K562 (cell line): ENCODE measurements at regions not wholly inside any gene's neighbourhood (a gene's known extent, or its start where the extent isn't known, plus 50 kb on each side); places are given as distances from the start of the nearest gene placed in this dataset.

ENCODE experiments used
- ATAC-seq: fragments of 200-7000 bp; cut with Tn5 transposase; 3 replicates; pipeline ENCODE4 v1.9.1; 2020; ENCODE audit warnings: moderate library complexity
- BruUV-seq: library from RNA; stranded (reverse); fragments of 400-500 nt; replicated peaks from 2 replicates; lab custom pipeline; 2021; lab: Mats Ljungman, UMichigan
- CTCF ChIA-PET: fragments of 300-600 bp; formaldehyde crosslinking; extraction: SDS; loops from one replicate; lab custom pipeline; 2021; ENCODE audit warnings: low intra/inter-chr PET ratio; lab: Yijun Ruan, JAX
- POLR2A ChIA-PET: fragments of 300-600, 350-650 bp; sonication (Branson Sonifier 250); formaldehyde crosslinking; extraction: SDS; loops from one replicate; lab custom pipeline; 2021; ENCODE audit warnings: antibody characterized with exemption, inconsistent platforms; lab: Yijun Ruan, JAX
- DNase-seq, 4 experiments: peaks; one replicate each; pipeline versions ENCODE4 v3.0.0 to v3.0.0-alpha.2; 2011 to 2018; ENCODE audit warnings: low spot score in 3 of 4, mixed read lengths in 3 of 4; ENCODE audit errors: extremely low read depth in 1 of 4
- FAIRE-seq: peaks from 2 replicates; lab custom pipeline; 2011; peaks lifted over from hg19 to GRCh38; lab: Jason Lieb, UNC
- H2AFZ ChIP-seq: 2 replicates; pipeline ENCODE4 v1.6.0; 2011; ENCODE audit warnings: low read depth, low read length, control low read depth, inconsistent platforms
- H3K27ac ChIP-seq: fragments of 200-600 bp; 3 replicates; pipeline ENCODE4 v1.8.0; 2011; ENCODE audit warnings: low read depth, mild to moderate bottlenecking, control low read depth, inconsistent platforms, low read length, moderate library complexity, mixed read lengths; ENCODE audit errors: extremely low read depth
- H3K27me3 ChIP-seq, 2 experiments: fragments of 300-600 bp in 1 of 2; 2 replicates in 1 of 2; 3 replicates in 1 of 2; pipeline versions ENCODE4 v1.6.0 to v1.8.0; 2011; ENCODE audit warnings: inconsistent platforms in 2 of 2, low read length in 2 of 2, mild to moderate bottlenecking in 1 of 2, mixed read lengths in 1 of 2, moderate library complexity in 1 of 2; ENCODE audit not compliant: control insufficient read depth in 2 of 2, insufficient read depth in 2 of 2
- H3K36me3 ChIP-seq: fragments of 300-600 bp; 3 replicates; pipeline ENCODE4 v1.8.0; 2011; ENCODE audit warnings: mild to moderate bottlenecking, low read length, inconsistent platforms; ENCODE audit not compliant: control insufficient read depth, insufficient read depth
- H3K4me1 ChIP-seq, 2 experiments: fragments of 200-600 bp in 1 of 2; replicated peaks in 1 of 2; 2 replicates in 1 of 2; 3 replicates in 1 of 2; pipeline versions ENCODE4 v1.5.1 to v1.8.0; 2011; ENCODE audit warnings: inconsistent platforms in 2 of 2, low read length in 2 of 2, mild to moderate bottlenecking in 1 of 2, mixed read lengths in 1 of 2, moderate library complexity in 1 of 2; ENCODE audit not compliant: control insufficient read depth in 2 of 2, insufficient read depth in 2 of 2
- H3K4me2 ChIP-seq: 2 replicates; pipeline ENCODE4 v1.6.1; 2011; ENCODE audit warnings: low read length, control low read depth, inconsistent platforms, mixed read lengths; ENCODE audit not compliant: insufficient read depth
- H3K4me3 ChIP-seq: fragments of 200-600 bp; sonication (generic), shearing (Covaris generic); 2 replicates; pipeline ENCODE4 v1.5.1; 2016; ENCODE audit warnings: control low read depth, inconsistent platforms
- H3K79me2 ChIP-seq: fragments of 200-600 bp; 3 replicates; pipeline ENCODE4 v1.8.0; 2011; ENCODE audit warnings: low read length, inconsistent platforms; ENCODE audit not compliant: control insufficient read depth, insufficient read depth
- H3K9ac ChIP-seq, 2 experiments: 2 replicates each; pipeline versions ENCODE4 v1.6.0 to v1.6.1; 2011; ENCODE audit warnings: low read depth in 2 of 2, low read length in 2 of 2, control low read depth in 1 of 2, inconsistent platforms in 1 of 2, mild to moderate bottlenecking in 1 of 2, mixed read lengths in 1 of 2; ENCODE audit not compliant: insufficient read depth in 1 of 2
- H3K9me1 ChIP-seq: one replicate; pipeline ENCODE4 v1.6.0; 2011; ENCODE audit warnings: inconsistent platforms, mild to moderate bottlenecking, low read length, moderate library complexity; ENCODE audit not compliant: control insufficient read depth, insufficient read depth
- H3K9me3 ChIP-seq: replicated peaks from 2 replicates; pipeline ENCODE4 v1.5.1; 2011; ENCODE audit warnings: low read depth, low read length, inconsistent platforms; ENCODE audit not compliant: control insufficient read depth, insufficient read depth
- H4K20me1 ChIP-seq: replicated peaks from 2 replicates; pipeline ENCODE4 v1.6.1; 2011; ENCODE audit warnings: low read length, inconsistent platforms, mixed read lengths; ENCODE audit not compliant: control insufficient read depth, insufficient read depth
- EP300 ChIP-seq: IDR thresholded peaks from 2 replicates; pipeline ENCODE4 v1.6.1; 2012; ENCODE audit warnings: low read length, improper control_type of control experiment
- ESRRA ChIP-seq: fragments of 450-650 bp; IDR thresholded peaks from 2 replicates; pipeline ENCODE4 v1.6.1; 2014; ENCODE audit warnings: low read depth, mild to moderate bottlenecking, moderate library complexity, borderline replicate concordance
- HCFC1 ChIP-seq: IDR thresholded peaks from 2 replicates; pipeline ENCODE4 v1.6.1; 2012; ENCODE audit warnings: low read depth, low read length, improper control_type of control experiment
- ILF3 ChIP-seq: fragments of 450-650 bp; IDR thresholded peaks from 2 replicates; pipeline ENCODE4 v1.6.1; 2018; ENCODE audit warnings: antibody characterized with exemption, mild to moderate bottlenecking, moderate library complexity, borderline replicate concordance
- MEIS2 ChIP-seq: fragments of 450-650 bp; IDR thresholded peaks from 2 replicates; pipeline ENCODE4 v1.6.1; 2014; ENCODE audit warnings: mild to moderate bottlenecking; ENCODE audit not compliant: partially characterized antibody
- POLR2B ChIP-seq: fragments of 450-650 bp; IDR thresholded peaks from 2 replicates; pipeline ENCODE4 v1.6.1; 2018; ENCODE audit warnings: low read depth; ENCODE audit not compliant: partially characterized antibody
- SOX6 ChIP-seq: fragments of 450-650 bp; IDR thresholded peaks from 2 replicates; pipeline ENCODE4 v1.6.1; 2014; ENCODE audit warnings: mild to moderate bottlenecking
- TBL1XR1 ChIP-seq, 2 experiments: IDR thresholded peaks; 2 replicates each; pipeline ENCODE4 v1.6.1; 2012; ENCODE audit warnings: improper control_type of control experiment in 2 of 2, low read length in 2 of 2, mild to moderate bottlenecking in 1 of 2
- ZNF174 ChIP-seq: fragments of 250-450 bp; sonication (Bioruptor Pico); IDR thresholded peaks from 2 replicates; pipeline ENCODE4 v1.4.0; 2020; ENCODE audit warnings: mild to moderate bottlenecking
- WGBS: fragments of 100-300 bp; shearing (Covaris generic); methylation state at CpG from one replicate; pipeline ENCODE4 v1.1.6; 2016; ENCODE audit warnings: low coverage, mixed read lengths; ENCODE audit not compliant: insufficient coverage; ENCODE audit errors: missing lambda C conversion rate; 5-methylcytosine and 5-hydroxymethylcytosine counted together
- in situ Hi-C: fragments of 300-500 bp; cut with MboI; formaldehyde crosslinking; loops from 4 replicates; pipeline ENCODE4 v1.15.0; 2018; ENCODE audit warnings: inconsistent platforms, mixed read lengths
- intact Hi-C: fragments of 100-400 bp; cut with micrococcal nuclease; formaldehyde crosslinking; loops from 2 replicates; pipeline ENCODE4 v1.14.2; 2022
- TF ChIP-seq, protein P1 (sequence below): fragments of 250-450 bp; sonication (Bioruptor Pico); IDR thresholded peaks from 2 replicates; pipeline ENCODE4 v1.8.0; 2021; ENCODE audit warnings: moderate library complexity, mild to moderate bottlenecking, inconsistent platforms

- POLR2A ChIA-PET: no interaction called here
- Histone ChIP-seq H3K9me1 (no peaks in the 10 kb centered on the region), H2AFZ (no peak overlapping the region), H3K4me3 (no peak overlapping the region), H3K27ac (no peak overlapping the region), H3K4me1 (no peaks in the 10 kb centered on the region), H3K36me3 (no peaks in the 10 kb centered on the region), H3K9me3 (no peaks in the 10 kb centered on the region), H3K4me2 (no peak overlapping the region), H3K27me3 (no peaks in the 10 kb centered on the region), H3K79me2 (no peaks in the 10 kb centered on the region), H4K20me1 (no peaks in the 10 kb centered on the region), H3K9ac (no peak overlapping the region)
- FAIRE-seq (no peak), DNase-seq (no peak), ATAC-seq (no peak)
- BruUV-seq: no TSS peak
- in situ Hi-C loops: no loop called here
- intact Hi-C loops: no loop called here
- CTCF ChIA-PET: no interaction called here
- TF ChIP-seq TBL1XR1 (IDR thresholded peaks at IDR 0.05; ENCODE audit: low read length in 2 of 2) (no peak), HCFC1 (no peak), POLR2B (no peak), ILF3 (no peak), MEIS2 (no peak), ZNF174 (no peak), ESRRA (no peak), SOX6 (no peak), EP300 (no peak)
- TF ChIP-seq, protein P1, sequence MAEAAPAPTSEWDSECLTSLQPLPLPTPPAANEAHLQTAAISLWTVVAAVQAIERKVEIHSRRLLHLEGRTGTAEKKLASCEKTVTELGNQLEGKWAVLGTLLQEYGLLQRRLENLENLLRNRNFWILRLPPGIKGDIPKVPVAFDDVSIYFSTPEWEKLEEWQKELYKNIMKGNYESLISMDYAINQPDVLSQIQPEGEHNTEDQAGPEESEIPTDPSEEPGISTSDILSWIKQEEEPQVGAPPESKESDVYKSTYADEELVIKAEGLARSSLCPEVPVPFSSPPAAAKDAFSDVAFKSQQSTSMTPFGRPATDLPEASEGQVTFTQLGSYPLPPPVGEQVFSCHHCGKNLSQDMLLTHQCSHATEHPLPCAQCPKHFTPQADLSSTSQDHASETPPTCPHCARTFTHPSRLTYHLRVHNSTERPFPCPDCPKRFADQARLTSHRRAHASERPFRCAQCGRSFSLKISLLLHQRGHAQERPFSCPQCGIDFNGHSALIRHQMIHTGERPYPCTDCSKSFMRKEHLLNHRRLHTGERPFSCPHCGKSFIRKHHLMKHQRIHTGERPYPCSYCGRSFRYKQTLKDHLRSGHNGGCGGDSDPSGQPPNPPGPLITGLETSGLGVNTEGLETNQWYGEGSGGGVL (CRISPR knock-in tag): no peak
- WGBS: 0% methylated on average over 3 of the region's 4 CpGs
Measured at GRCh38 chrX:27391623-27392022, 71.5 kb downstream of the PPP4R3C start.
